GM19035 (cell line): ENCODE measurements at regions not wholly inside any gene's neighbourhood (a gene's known extent, or its start where the extent isn't known, plus 50 kb on each side); places are given as distances from the start of the nearest gene placed in this dataset.
"Not testable (repeated sequence)": the region's sequence is repeated elsewhere in the genome, so short reads cannot be mapped to it uniquely, and the experiment has no call there.

Experiments used
- ATAC-seq: cut with Tn5 transposase; IDR thresholded peaks from one replicate; pipeline ENCODE4 v1.9.1; 2021; ENCODE audit not compliant: unreplicated experiment

DNA sequence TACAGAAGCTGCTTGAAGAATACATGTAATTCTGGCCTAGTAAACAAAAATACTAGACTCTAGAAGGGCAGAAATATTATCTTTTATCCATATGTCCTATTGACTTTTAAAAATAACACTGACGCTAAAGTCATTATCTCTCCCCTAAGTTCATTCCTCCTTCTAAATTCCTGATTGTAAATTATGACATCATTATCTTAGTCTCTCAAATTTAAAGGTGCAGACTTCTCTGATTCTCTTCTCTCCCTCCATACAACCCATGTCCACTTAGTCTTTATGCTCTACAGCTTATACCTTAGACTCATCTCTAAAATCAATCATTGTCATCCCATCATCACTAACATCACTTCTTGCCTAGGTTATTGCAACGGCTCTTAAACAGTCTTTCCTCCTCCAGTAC lies 327.9 kb upstream of the GRIA3 start:
- no peak for ATAC-seq

DNA sequence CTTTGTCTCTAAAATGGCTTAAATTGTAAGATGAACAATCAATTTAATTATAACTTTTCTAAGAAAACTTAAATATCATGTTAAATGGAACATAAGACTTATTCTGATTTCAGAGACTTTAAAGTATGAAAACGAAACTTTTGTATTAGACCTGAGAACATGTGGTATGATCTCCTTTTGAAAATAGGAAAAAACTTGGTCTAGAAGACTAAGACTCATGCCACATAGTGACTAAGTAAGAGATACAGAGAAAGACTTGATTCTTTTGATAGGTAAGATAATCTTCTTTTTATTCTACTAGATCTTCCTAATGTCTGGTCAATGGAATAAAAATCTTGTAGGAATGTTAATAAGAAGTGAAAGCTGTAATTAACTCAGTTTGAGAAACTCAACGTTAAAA lies 326.3 kb upstream of the GRIA3 start:
- no peak for ATAC-seq

DNA sequence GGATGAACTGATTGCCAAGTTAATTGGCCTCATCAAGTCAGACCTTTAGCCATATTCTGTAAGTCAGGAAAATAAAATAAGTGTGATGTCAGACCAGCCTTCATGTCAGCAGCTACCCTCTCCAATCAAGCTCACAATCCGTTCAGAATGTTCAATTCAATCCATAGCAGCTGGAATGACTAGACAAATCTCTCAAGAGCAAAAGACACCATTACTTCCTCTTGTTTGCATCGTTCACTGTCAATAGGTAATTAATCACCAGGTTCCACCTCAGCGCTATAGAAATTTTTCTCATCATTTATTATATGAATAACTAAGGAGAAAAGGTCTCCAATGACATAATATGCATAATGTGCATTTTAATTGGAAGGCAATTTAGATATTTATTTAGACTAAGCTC lies 321.0 kb upstream of the GRIA3 start:
- no peak for ATAC-seq

DNA sequence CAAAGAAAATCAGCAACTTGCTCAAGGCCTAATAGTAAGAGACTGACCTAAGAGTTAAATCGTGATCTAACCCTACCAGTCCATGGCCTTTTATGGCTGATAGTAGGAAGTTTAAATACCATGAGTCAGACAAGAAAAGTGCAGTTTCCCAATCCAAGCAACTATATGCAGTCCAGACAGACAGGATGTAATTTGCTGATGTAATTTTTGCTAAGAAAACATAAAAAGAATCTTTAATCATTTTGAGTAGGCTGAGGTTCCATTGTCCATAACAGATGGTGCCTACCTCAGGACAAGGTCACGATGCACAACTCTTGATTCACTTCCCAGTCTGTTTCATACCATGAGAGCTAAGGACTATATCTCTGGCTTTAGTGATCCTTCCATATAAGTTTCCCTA lies 317.5 kb upstream of the GRIA3 start:
- no peak for ATAC-seq

DNA sequence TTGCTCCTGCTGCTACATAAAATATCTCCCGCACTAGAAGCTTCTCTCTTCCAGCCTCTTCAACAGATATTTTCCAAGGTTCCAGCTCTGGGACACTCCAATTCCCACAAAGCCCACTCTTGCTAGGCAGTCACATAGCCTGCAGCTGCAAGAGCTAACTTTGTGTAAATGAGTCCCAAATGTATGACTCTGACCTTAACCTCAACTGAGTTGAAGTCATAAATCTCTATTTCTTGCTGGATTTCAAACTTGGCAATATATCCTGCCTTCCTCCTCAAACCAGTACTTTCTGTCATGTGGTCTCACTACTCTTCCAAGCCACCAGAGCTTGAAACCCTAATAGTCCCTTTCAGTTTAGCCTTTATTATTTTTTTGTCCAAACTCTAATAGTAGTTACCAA lies 315.4 kb upstream of the GRIA3 start:
- ATAC-seq: no peak

DNA sequence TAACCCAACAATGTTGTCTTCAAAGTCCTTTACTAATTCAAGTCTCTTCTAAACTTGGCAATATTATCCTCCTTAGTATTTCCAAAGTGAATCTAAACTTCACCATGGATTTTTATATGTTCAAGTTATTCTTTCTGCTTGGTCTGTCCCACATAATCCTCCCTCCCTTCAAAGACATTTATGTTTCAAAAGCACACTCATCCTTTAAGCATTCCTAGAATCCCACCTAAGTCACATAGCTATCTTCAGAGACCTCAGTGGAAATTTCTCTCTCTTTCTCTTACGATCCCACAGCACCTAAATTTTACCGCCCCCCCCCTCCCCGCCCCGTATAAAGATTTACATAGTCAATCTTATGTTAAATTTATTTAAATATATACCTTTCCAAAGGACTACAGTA lies 314.9 kb upstream of the GRIA3 start:
- no peak for ATAC-seq

DNA sequence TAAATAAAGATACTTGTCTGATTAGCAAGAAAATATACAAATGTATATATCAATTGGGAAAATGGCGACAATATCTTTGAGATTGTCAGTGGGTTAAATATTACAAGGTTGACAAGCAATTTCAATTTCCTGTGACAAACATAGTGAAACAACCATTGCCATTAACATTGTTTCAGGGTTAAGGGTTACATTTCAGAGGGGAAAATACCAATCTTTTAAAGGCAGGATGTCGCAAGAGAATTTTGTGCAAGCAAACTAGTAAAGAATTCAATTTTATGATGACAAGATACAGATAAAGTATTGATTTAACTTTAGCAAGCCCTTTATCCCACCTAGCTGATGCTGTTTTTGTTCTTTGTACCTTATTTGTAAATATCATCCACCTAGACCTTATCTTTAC lies 305.8 kb upstream of the GRIA3 start:
- ATAC-seq: no peak

DNA sequence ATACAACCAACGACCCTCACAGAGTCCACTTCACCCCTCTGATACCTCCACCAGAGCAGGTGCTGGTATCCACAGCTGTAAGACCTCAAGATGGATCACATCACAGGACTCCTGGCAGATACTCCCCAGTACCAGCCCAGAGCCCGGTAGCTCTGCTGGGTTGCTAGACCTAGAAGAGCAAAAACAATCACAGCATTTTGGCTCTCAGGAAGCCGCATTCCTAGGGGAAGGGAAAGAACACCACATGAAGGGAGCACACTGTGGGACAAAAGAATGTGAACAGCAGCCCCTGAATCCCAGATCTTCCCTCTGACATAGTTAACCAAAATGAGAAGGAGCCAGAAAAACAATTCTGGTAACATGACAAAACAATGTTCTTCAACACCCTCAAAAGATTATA lies 303.1 kb upstream of the GRIA3 start:
- ATAC-seq: no peak

DNA sequence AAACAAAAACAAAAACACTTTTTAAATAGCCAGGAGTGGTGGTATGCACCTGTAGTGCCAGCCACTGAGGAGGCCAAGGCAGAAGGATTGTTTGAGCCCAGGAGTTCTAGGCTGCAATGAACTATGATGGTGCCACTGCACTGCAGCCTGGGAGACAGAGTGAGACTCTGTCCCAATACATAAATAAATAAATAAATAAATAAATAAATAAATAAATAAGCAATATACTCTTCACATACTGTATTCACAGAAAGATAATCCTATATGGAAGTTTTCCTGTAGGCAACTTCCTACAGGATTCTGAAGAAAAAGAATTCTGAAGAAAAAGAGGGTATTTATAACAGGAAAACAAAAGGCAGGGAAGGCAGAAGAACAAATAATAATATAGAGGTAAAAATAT lies 293.3 kb upstream of the GRIA3 start:
- no peak for ATAC-seq

DNA sequence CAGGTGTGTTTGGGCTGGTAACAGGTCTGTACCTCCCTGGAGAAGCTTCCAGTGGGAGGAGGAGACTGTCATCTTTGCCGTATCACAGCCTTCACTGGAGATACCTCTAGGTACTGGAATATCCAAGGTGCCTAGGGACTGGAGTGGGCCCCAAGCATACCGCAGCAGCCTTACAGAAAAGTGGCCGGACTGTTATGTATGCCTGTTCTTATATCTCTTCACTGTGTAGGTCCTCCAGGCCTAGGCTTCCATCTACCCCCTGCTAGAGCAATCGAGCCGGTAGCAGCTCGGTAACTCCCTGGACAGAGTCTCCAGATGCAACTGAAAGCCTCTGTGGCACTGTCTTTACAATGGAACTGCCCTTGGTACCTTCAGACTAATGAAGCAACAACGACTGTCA lies 277.4 kb upstream of the GRIA3 start:
- no peak for ATAC-seq

DNA sequence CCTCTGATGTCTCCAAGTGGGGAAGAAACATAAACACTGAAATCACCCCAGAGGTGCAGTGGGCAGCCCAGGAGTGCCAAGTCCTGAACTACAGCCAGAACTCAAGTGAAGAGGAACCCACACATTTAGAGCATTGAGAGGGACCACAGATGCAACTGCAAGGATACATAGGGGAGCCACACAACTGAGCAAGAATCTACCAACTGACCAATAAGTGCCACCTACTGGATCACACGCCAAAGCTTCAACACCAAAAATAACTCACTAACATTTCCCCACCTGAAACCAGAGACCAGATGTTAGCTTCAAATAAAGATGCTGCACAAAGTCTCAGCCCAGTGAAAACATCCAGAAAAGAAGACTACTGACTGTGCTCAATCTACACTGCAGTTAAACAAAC lies 276.7 kb upstream of the GRIA3 start:
- no peak for ATAC-seq

DNA sequence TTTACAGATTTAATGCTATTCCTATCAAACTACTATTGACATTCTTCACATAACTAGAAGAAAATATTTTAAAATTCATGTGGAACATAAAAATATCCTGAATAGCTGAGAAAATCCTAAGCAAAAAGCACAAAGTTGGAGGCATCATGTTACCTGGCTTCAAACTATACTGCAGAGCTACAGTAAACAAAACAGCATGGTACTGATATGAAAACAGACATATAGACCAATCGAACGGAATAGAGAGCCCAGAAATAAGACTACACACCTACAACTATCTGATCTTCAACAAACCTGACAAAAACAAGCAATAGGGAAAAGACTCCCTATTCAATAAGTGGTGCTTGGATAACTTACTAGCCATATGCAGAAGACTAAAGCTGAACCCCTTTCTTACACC lies 273.4 kb upstream of the GRIA3 start:
- ATAC-seq: no peak

DNA sequence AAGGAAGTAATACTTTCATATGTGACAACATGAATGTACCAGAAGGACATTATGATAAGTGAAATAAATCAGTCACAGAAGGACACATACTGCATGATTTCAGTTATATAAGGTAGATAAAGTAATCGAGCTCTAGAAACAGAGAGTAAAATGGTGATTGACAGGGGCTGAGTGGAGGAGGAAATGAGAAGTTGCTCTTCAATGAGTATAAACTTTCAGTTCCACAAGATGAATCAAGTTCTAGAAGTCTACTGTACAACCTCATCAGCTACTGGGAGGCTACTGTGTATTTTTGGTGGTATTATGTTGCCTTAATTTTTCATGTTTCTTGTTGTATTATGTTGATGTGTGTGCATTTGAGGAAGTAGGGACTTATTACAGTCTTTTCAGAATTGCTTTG lies 270.9 kb upstream of the GRIA3 start:
- ATAC-seq: no peak

DNA sequence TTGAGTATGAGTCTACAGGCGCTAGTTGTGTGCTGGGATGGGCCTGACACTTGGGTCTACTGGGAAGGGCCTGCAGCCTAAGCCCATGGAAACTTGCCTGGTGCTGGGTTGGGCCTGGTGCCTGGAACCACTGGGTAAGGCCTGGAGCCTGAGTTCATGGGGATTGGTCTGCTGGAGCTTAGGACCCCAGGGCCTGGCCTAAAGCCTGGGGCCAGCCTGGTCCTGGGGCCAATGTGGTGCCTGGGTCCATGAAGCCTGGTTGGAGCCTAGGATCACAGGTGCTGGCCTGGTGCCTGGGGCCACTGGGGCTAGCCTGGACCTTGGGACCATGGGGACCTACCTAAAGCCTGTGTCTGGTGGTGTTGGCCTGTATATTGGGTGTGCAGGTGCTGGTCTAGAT lies 270.3 kb upstream of the GRIA3 start:
- ATAC-seq: no peak

DNA sequence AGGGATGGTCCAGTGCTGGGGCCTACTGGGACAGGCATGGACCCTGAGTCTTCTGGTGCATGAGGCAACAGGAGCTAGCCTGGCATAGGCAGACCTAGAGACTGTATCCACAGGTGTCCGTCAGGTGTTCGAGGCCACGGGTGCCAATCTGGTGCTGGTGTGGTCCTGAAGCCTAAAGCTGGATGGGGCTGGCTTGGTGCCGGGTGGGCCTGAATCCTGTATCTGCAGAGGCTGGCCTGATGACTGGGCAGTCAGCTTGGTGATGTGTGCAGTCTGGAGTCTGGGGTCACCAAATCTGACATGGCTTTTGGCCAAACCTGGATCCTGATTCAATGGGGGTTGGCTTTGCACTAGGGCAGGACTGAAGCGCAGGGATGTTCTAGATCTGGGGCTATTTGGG lies 269.8 kb upstream of the GRIA3 start:
- ATAC-seq: no peak

DNA sequence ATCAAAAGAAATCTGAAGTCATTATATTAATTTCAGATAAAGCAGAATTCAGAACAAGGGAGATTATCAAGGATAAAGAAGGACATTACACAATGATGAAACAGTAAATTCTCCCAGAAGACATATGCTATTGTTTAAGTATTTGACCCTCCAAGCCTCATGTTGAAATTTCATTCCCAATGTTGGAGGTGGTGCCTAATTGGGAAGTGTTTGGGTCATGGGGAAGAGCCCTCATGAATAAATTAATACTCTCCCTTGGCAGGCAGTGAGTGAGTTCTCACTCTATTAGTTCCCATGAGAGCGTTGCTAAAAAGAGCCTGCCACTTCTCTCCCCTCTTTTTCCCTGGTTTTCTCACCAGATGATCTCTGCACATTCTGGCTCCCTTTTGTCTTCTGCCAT lies 249.9 kb upstream of the GRIA3 start:
- ATAC-seq: no peak

DNA sequence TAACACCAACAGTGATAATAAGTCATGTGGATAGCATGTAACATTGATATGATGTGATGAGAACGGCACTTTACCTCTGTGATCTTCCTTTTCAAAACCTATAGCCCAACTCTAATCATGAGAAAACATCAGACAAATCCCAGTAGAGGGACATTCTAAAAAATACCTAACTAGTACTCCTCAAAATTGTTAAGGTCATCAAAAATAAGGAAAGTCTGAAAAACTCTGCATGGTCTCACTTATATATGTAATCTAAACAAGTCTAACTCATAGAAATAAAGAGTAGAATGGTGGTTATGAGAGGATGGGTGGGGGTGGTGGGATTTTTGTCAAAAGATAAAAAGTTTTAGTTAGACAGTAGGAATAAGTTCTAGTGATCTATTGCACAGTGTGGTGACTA lies 243.9 kb upstream of the GRIA3 start:
- ATAC-seq: no peak

DNA sequence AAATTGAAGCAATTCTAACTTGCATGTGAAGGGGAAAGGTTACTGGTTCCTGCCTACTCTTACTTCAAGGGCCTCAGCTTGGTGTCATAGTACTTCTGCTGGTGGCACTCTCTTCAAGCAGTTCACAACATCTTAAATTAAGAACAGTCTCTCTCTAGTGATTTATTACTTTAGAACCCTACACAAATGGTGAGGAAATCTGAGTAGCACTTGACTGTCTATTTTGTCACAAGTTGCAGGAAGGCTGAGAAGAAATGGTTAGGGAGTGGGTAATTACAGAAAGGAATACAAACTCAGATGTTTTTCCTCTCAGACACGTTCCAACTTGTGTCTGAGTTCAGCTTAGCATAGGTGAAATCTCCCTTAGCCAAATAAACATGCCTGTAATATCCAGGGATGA lies 242.3 kb upstream of the GRIA3 start:
- ATAC-seq: no peak

DNA sequence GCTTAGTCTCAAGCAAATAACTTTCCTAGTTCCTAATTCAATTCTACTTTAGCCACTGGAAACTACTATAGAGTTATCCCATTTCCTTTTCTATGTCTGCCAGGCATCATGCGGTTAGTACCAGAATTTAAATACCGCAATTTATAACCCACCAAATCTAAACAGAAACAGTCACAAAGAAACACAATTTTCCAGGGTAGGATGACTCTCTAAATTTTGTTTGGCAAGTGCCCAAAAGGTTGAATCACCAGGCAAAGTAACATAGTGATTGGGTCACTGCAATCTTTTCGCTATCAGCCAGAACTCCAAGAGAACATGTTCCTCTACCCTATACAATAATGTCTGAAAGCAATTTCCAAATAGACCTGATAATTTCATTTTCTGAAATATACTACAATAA lies 240.2 kb upstream of the GRIA3 start:
- ATAC-seq: no peak

DNA sequence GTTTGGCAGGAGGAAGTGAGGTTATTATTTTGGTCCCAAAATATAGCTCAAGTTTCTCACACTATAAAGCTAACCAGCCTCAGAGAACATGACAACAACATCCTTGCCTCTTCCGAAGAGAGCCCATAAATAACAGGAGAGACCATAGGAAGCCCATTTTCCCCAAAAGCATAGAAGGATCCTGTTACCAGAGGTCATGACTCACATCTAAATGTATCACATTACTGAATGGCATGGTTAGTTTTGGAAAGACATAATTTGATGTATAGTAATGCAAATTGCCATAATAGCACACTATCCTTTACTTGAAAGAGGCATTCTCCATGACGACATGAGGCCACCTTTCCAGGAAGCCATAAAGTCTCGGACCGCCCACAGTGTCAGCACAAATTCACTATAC lies 238.8 kb upstream of the GRIA3 start:
- ATAC-seq: no peak

DNA sequence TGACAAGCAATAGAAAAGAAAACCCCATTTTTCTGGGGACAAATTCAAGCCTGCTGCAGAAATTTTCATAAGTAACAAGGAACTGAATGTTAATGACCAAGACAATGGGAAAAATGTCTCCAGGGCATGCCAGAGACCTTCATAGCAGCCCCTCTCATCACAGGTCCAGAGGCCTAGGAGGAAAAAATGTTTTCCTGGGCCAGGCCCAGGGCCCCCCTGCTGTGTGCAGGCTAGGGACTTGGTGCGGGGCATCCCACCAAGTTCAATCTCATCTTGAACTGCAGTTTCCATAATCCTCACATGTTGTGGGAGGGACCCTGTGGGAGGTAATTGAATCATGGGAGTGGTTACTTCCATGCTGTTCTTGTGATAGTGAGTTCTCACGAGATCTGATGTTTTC lies 211.5 kb upstream of the GRIA3 start:
- no peak for ATAC-seq

DNA sequence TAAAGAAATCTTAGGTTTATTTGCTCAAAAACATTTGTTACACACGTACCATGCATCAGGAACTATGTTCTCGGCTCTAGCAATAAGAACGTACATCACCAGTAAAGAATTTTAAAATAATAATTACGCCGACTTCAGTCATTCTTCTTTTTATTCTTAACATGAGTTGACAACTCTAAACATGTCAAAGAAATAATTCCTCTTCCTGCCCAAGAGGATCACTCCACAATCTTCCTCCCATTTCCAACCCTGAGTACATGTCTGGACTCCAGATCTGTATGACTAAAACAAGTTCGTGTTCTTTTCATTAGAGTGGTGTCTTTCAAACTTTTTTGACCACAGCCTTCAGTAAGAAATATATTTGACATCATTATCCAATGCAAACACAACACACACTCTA lies 201.6 kb upstream of the GRIA3 start:
- ATAC-seq: no peak

DNA sequence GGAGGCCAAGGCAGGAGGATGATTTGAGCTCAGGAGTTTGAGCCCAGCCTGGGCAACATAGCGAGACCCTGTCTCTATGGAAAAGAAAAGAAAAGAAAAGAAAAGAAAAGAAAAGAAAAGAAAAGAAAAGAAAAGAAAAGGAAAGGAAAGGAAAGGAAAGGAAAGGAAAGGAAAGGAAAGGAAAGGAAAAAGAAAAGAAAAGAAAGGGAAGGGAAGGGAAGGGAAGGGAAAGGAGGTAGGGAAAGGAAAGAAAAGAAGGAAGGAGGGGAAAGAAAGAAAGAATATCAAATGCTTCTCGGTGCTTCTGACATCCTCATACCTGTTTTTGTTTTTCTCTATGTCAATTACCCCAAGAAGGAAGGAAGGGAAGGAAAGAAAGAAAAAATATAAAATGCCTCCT lies 181.2 kb upstream of the GRIA3 start:
- not testable (repeated sequence) for ATAC-seq

DNA sequence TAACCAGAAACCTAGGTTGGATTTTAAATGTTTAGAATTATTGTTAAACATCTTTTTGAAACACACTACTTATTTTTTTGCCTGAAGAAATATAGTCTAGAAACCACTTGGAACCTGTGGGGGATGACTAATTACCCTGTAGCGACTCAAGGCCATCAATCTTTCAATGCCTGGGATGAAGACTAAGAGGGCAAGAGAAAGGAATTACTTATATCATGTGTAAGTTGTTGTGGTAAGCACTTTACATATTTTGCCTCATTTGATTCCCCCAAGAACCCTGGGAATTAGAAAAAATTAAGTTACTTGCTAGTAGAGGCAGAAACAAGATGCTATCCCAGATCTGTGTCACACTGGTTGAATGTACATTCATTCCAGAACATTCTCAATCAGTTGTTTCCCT lies 170.9 kb upstream of the GRIA3 start:
- ATAC-seq: no peak
